ENCODE measurements at regions not wholly inside any gene's neighbourhood (a gene's known extent, or its start where the extent isn't known, plus 50 kb on each side); places are given as distances from the start of the nearest gene placed in this dataset.

- peak; percentile 94 for DNase-seq (ENCODE audit: low read depth, low spot score)
- dilution Hi-C loops (cut with MboI; ENCODE audit: extremely low pct_ligation_motif_present, low sequenced_read_pairs) = no loop called here
- Histone ChIP-seq H3K9ac (ENCODE audit: control insufficient read depth, extremely low read depth, insufficient read depth, low read length) (peak overlapping the region; percentile 58), H2AFZ (ENCODE audit: control insufficient read depth, low read length) (no peak overlapping the region), H3K4me3 (ENCODE audit: control insufficient read depth in 2 of 3, extremely low read depth in 1 of 3, insufficient read depth in 2 of 3, low read depth in 1 of 3, low read length in 3 of 3) (no peak overlapping the region), H3K79me2 (ENCODE audit: control insufficient read depth, insufficient read depth, low read length) (no peaks in the 10 kb centered on the region), H3K9me1 (ENCODE audit: control insufficient read depth, extremely low read depth, insufficient read depth, low read length) (no peaks in the 10 kb centered on the region), H3K9me3 (ENCODE audit: control insufficient read depth, low read depth, low read length) (no peaks in the 10 kb centered on the region), H3K36me3 (ENCODE audit: control insufficient read depth in 2 of 2, extremely low read depth in 1 of 2, insufficient read depth in 2 of 2, low read length in 2 of 2) (no peaks in the 10 kb centered on the region), H3K27me3 (ENCODE audit: control insufficient read depth, extremely low read depth, insufficient read depth, low read length) (no peaks in the 10 kb centered on the region), H3K4me1 (ENCODE audit: control insufficient read depth, extremely low read depth, insufficient read depth, low read length) (peaks cover 36% of the 10 kb centered on the region), H4K20me1 (ENCODE audit: control insufficient read depth, extremely low read depth, insufficient read depth, low read length) (no peaks in the 10 kb centered on the region), H3K4me2 (ENCODE audit: control insufficient read depth, extremely low read depth, insufficient read depth, low read depth, low read length) (peak overlapping the region; percentile 13), H3K27ac (ENCODE audit: control insufficient read depth, insufficient read depth, low read length) (peak overlapping the region; percentile 86)
- FAIRE-seq = peak; percentile 100
- no peak for TF ChIP-seq CTCF (optimal IDR thresholded peaks at IDR 0.05 in 1 of 3, IDR thresholded peaks at IDR 0.05 in 1 of 3, conservative IDR thresholded peaks at IDR 0.05 in 1 of 3; ENCODE audit: extremely low read depth in 1 of 3, insufficient read depth in 2 of 3, low read length in 3 of 3)
- no peak for TF ChIP-seq EZH2 (IDR thresholded peaks at IDR 0.05; ENCODE audit: low read length)
Measured at GRCh38 chr2:205889114-205889513, 196.9 kb downstream of the INO80D start.

GRCh38 chr2:205887637-205888036 is 198.3 kb downstream of the INO80D start:
- no peak for TF ChIP-seq EZH2 (IDR thresholded peaks at IDR 0.05; ENCODE audit: low read length)
- TF ChIP-seq CTCF (optimal IDR thresholded peaks at IDR 0.05 in 1 of 3, IDR thresholded peaks at IDR 0.05 in 1 of 3, conservative IDR thresholded peaks at IDR 0.05 in 1 of 3; ENCODE audit: extremely low read depth in 1 of 3, insufficient read depth in 2 of 3, low read length in 3 of 3) = no peak
- H3K4me2 ChIP-seq (ENCODE audit: control insufficient read depth, extremely low read depth, insufficient read depth, low read depth, low read length) = no peak overlapping the region
- no peaks in the 10 kb centered on the region for H3K9me3 ChIP-seq (ENCODE audit: control insufficient read depth, low read depth, low read length)
- FAIRE-seq (peak; percentile 20), DNase-seq (ENCODE audit: low read depth, low spot score) (no peak)
- H3K27ac ChIP-seq (ENCODE audit: control insufficient read depth, insufficient read depth, low read length) = no peak overlapping the region
- dilution Hi-C loops (cut with MboI; ENCODE audit: extremely low pct_ligation_motif_present, low sequenced_read_pairs) = no loop called here
- no peak overlapping the region for H3K9ac ChIP-seq (ENCODE audit: control insufficient read depth, extremely low read depth, insufficient read depth, low read length)
- H3K79me2 ChIP-seq (ENCODE audit: control insufficient read depth, insufficient read depth, low read length) = no peaks in the 10 kb centered on the region
- no peaks in the 10 kb centered on the region for H3K27me3 ChIP-seq (ENCODE audit: control insufficient read depth, extremely low read depth, insufficient read depth, low read length)
- no peak overlapping the region for H2AFZ ChIP-seq (ENCODE audit: control insufficient read depth, low read length)
- H3K4me3 ChIP-seq (ENCODE audit: control insufficient read depth in 2 of 3, extremely low read depth in 1 of 3, insufficient read depth in 2 of 3, low read depth in 1 of 3, low read length in 3 of 3) = no peak overlapping the region
- no peaks in the 10 kb centered on the region for H3K9me1 ChIP-seq (ENCODE audit: control insufficient read depth, extremely low read depth, insufficient read depth, low read length)
- no peaks in the 10 kb centered on the region for H4K20me1 ChIP-seq (ENCODE audit: control insufficient read depth, extremely low read depth, insufficient read depth, low read length)
- peaks cover 25% of the 10 kb centered on the region for H3K4me1 ChIP-seq (ENCODE audit: control insufficient read depth, extremely low read depth, insufficient read depth, low read length)
- H3K36me3 ChIP-seq (ENCODE audit: control insufficient read depth in 2 of 2, extremely low read depth in 1 of 2, insufficient read depth in 2 of 2, low read length in 2 of 2) = no peaks in the 10 kb centered on the region

Measured in keratinocyte (primary cell).